Thyroid gland (tissue), 4 donors: ENCODE measurements at regions not wholly inside any gene's neighbourhood (a gene's known extent, or its start where the extent isn't known, plus 50 kb on each side); places are given as distances from the start of the nearest gene placed in this dataset.

Experiments
- POLR2A ChIP-seq, 2 donors: fragments of 450-650 bp; IDR thresholded peaks; one replicate each; pipeline ENCODE4 v1.6.1; 2017; ENCODE audit warnings: antibody characterized with exemption in 2 of 2, mild to moderate bottlenecking in 2 of 2, moderate library complexity in 1 of 2
- TF ChIP-seq, protein P1 (sequence below), 6 experiments: fragments of 200-600 bp in 3 of 6; fragments of 450-650 bp in 3 of 6; sonication (generic) in 3 of 6; IDR thresholded peaks; one replicate each; pipeline ENCODE4 v1.5.1; 2016 to 2019; ENCODE audit warnings: antibody characterized with exemption in 6 of 6, mild to moderate bottlenecking in 2 of 6, inconsistent platforms in 1 of 6, moderate library complexity in 1 of 6

DNA sequence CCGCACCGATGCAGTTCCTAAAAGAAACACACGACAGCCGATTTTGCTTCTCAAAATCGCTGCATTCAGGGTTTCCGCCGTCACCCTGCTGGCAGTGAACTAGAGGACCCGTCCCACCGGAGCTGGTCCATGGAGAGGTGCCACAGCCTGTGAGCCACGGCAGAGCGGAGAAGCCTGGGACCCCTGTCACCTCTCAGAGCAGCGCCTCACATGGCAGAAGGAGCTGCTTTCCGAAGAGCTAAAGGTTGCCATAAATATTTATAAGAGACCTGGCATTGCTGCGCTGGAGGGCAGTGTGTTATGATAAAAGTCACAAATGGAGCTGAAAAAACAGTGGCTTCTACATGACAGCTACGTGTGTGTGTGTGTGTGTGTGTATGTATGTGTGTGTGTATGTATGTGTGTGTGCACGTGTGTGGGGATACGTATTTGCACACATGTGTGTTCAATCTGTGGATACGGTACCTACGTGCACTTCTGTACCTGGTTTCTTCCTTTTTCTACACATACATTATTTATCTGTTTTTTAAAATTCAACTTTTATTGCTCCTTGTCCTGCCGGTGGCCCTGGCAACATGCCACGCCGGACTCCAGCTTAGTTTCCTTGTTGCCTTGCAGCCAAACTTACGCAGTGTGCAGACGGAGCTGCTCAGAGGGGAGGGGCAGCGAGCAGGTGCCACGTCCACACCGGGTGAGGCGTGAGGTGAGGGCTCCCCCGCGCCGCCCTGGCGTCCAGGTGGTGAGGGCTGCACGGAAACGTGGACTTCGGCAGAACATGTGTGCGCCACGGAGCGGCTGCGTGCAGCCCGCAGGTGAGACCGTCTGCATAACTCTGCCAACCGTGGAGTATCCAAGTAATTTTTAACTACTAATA, 115.2 kb upstream of the PITRM1 start:
- TF ChIP-seq, protein P1, sequence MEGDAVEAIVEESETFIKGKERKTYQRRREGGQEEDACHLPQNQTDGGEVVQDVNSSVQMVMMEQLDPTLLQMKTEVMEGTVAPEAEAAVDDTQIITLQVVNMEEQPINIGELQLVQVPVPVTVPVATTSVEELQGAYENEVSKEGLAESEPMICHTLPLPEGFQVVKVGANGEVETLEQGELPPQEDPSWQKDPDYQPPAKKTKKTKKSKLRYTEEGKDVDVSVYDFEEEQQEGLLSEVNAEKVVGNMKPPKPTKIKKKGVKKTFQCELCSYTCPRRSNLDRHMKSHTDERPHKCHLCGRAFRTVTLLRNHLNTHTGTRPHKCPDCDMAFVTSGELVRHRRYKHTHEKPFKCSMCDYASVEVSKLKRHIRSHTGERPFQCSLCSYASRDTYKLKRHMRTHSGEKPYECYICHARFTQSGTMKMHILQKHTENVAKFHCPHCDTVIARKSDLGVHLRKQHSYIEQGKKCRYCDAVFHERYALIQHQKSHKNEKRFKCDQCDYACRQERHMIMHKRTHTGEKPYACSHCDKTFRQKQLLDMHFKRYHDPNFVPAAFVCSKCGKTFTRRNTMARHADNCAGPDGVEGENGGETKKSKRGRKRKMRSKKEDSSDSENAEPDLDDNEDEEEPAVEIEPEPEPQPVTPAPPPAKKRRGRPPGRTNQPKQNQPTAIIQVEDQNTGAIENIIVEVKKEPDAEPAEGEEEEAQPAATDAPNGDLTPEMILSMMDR (IDR thresholded peaks at IDR 0.05): no peak
- no peak for TF ChIP-seq POLR2A (IDR thresholded peaks at IDR 0.05)
